Heart left ventricle (tissue), 13 donors: ENCODE measurements at regions not wholly inside any gene's neighbourhood (a gene's known extent, or its start where the extent isn't known, plus 50 kb on each side); places are given as distances from the start of the nearest gene placed in this dataset.

Experiments
- CTCF ChIP-seq, 12 donors: fragments of 200-600 bp; sonication (generic) in 4 of 12; IDR thresholded peaks; one replicate each; pipeline versions ENCODE4 v1.5.0 to v1.8.0; 2018 to 2022; ENCODE audit warnings: antibody characterized with exemption in 12 of 12, mild to moderate bottlenecking in 5 of 12
- POLR2A ChIP-seq, 2 donors: fragments of 450-650 bp; IDR thresholded peaks; one replicate each; pipeline ENCODE4 v1.6.1; 2017; ENCODE audit warnings: antibody characterized with exemption in 2 of 2, mild to moderate bottlenecking in 2 of 2, moderate library complexity in 2 of 2
- donor health status: ischemic (EF 13 %, LVEDD 7.1; RV severe dilation, severe dysfunction).
- donor health status: DM: no; HTN: yes; CAD: no.
- donor health status: DM: no; HTN: no; CAD: no.
- donor health status: ischemic (EF 25% LVEDD 6.9; RV normal size, moderate dysfunction).
- donor health status: ischemic (EF 25% LVEDD 5.7; RV mildly dilated, moderate dysfunction).
- donor health status: ischemic (EF 35%, LVEDD 5.7; RV mildly dilated, moderate dysfunction).
- donor health status: nonischemic (EF 11% LVEDD 7.7; RV severe dilation, severe dysfunction).
- donor health status: DM: yes; HTN: yes; CAD: no.
- donor health status: PGD.
- donor health status: ischemic (EF 29% LVEDD 5.4; RV normal size, mild dysfunction).
- donor health status: nonischemic (EF 23%, LVEDD 6.1; RV moderate dilation, normal function).

DNA sequence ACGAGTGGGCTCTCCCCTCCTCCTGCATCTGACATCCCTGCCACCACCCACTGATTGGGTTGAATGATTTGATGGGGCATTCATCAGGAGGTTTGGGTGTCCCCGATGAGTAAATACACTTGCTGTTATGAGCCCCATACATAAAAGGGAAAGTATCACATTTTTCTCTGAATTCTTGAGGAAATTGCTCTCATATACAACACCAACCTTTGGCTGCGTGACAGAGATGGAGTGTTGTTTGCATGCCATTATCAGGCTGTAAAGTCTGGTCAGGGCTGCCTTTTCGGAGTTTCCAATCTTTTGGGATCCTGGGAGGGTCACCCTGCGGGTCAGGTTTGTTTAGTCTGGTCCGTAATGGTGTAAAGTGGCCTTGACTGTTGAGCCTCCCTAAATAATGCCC lies 227.9 kb upstream of the SPRED2 start:
- no peak for TF ChIP-seq CTCF (IDR thresholded peaks at IDR 0.05)
- TF ChIP-seq POLR2A (IDR thresholded peaks at IDR 0.05) = no peak
